HG03025 (cell line): ENCODE measurements at regions not wholly inside any gene's neighbourhood (a gene's known extent, or its start where the extent isn't known, plus 50 kb on each side); places are given as distances from the start of the nearest gene placed in this dataset.

Experiments used
- ATAC-seq: cut with Tn5 transposase; IDR thresholded peaks from one replicate; pipeline ENCODE4 v1.9.1; 2021; ENCODE audit warnings: mild to moderate bottlenecking, moderate library complexity; ENCODE audit not compliant: unreplicated experiment, low FRiP score

GRCh38 chr5:133675376-133676154 is 63.2 kb upstream of the FSTL4 start:
- ATAC-seq, result no peak

DNA sequence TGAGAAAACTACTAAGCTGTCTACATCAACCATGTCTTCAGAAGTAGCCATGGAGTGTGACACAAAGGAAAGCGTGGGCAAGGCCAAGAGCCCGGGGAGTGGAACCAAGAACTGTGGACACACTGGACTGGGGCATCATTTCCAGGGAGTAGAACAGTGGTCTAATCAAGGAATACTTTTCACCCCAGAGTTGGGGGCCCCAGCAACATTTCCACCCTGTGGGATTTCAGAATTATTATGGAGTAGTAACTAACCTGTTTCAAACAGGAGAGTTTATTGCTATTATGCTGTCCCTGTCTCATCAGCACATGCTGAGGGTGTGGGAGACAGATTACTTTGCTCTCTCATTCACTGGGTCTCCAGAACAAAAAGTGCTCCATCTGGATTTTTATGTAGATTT is 58.0 kb upstream of the FSTL4 start:
- ATAC-seq, result no peak

GRCh38 chr5:133669472-133669871 is 57.1 kb upstream of the FSTL4 start:
- ATAC-seq, result no peak

DNA sequence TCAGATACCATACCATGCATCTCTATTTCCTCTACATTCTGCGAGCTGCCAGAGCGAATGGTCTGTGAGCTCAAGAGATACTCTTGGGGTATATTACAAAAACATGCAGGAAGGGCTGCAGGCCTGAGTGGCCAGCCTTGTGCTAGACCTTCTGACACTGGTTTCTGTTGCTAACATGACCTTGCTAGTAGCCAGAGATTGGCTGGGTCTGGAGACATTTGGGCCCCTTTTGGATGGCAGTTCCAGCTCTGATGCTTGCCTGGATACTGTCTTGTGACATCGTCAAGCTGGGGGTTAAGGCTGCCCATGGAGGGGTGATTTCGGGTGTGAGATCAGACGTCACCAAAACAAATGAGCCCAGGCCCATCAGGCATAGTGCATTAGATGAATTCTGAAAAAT is 56.1 kb upstream of the FSTL4 start:
- ATAC-seq, result no peak

DNA sequence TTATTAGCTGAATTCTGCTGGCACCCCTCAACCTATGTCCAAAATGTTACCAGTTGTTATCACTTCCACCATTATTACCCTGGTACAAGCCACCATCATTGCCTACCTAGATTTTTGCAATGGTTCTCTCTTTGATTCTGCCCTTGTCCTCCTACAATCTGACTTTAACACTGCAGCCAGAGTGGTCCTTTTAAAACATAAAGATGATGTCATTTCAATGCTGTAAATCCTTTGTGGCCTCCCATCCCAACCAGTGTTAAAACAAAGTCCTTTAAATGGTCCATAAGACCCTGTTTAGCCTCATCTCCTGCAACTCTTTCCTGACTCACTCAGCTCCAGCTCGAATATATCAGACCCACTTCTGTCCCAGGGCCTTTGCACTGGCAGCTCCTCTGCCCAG is 54.9 kb upstream of the FSTL4 start:
- no peak for ATAC-seq

DNA sequence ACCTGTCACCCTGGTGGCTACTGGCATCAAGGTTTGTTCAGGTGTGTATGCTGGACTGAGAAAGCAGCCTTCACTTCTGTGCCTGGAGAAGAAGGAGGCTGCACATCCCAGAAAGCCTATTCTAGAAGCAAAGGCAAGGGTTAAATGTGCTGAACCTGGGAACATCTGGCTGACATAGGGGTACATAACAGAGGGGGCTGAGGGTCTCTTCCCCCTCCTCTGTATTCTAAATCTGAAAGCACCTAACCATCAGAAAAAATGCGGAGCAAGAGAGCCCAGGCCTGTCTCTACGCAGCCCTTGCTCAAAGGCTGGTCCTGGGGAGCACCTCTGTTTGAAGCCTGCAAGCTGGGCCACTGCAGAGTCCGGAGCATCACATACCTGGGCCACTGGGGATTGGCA is 53.2 kb upstream of the FSTL4 start:
- no peak for ATAC-seq

- ATAC-seq, result no peak
Measured at GRCh38 chr5:133664422-133664821, 52.1 kb upstream of the FSTL4 start.

GRCh38 chr5:133663397-133664054 is 51.2 kb upstream of the FSTL4 start:
- no peak for ATAC-seq

- ATAC-seq, result no peak
Measured at GRCh38 chr5:133662578-133662977, 50.2 kb upstream of the FSTL4 start.
